H1 (cell line): ENCODE measurements at regions not wholly inside any gene's neighbourhood (a gene's known extent, or its start where the extent isn't known, plus 50 kb on each side); places are given as distances from the start of the nearest gene placed in this dataset.
"Not testable (repeated sequence)": the region's sequence is repeated elsewhere in the genome, so short reads cannot be mapped to it uniquely, and the experiment has no call there.

Experiments used
- CTCF ChIA-PET: fragments of 300-600 bp; sonication (Branson Sonifier 250); formaldehyde crosslinking; loops from one replicate; lab custom pipeline; 2021; ENCODE audit not compliant: partially characterized antibody; lab: Charles Lee
- POLR2A ChIA-PET: fragments of 300-600 bp; sonication (Branson Sonifier 250); formaldehyde crosslinking; loops from one replicate; lab custom pipeline; 2021; ENCODE audit warnings: inconsistent platforms; ENCODE audit not compliant: partially characterized antibody; lab: Charles Lee
- DNase-seq, 2 experiments: peaks; one replicate each; pipeline versions ENCODE4 v3.0.0 to v3.0.0-alpha.2; 2010 to 2022; ENCODE audit warnings: low spot score in 2 of 2, low read depth in 1 of 2, mixed read lengths in 1 of 2
- FAIRE-seq: peaks from 2 replicates; lab custom pipeline; 2011; peaks lifted over from hg19 to GRCh38; lab: Jason Lieb, UNC
- H2AFZ ChIP-seq: 2 replicates; pipeline ENCODE4 v1.8.1; 2012; ENCODE audit warnings: low read length, inconsistent platforms
- H2AK5ac ChIP-seq: 2 replicates; pipeline ENCODE4 v1.6.1; 2013; ENCODE audit warnings: low read depth, low read length
- H2BK120ac ChIP-seq: replicated peaks from 2 replicates; pipeline ENCODE3; 2013; ENCODE audit warnings: low read depth, low read length, inconsistent platforms
- H2BK12ac ChIP-seq: 2 replicates; pipeline ENCODE4 v1.6.1; 2013; ENCODE audit warnings: low read depth, low read length
- H2BK15ac ChIP-seq: 2 replicates; pipeline ENCODE4 v1.6.1; 2013; ENCODE audit warnings: low read length
- H2BK20ac ChIP-seq: 2 replicates; pipeline ENCODE4 v1.6.1; 2013; ENCODE audit warnings: low read length
- H2BK5ac ChIP-seq: 2 replicates; pipeline ENCODE4 v1.6.1; 2013; ENCODE audit warnings: low read depth, low read length
- H3K14ac ChIP-seq: 2 replicates; pipeline ENCODE4 v1.6.1; 2013; ENCODE audit warnings: inconsistent platforms; ENCODE audit not compliant: insufficient read length
- H3K18ac ChIP-seq: 2 replicates; pipeline ENCODE4 v1.6.1; 2013; ENCODE audit warnings: low read length; ENCODE audit errors: extremely low read depth
- H3K23ac ChIP-seq: 2 replicates; pipeline ENCODE4 v1.6.1; 2013; ENCODE audit warnings: inconsistent platforms; ENCODE audit not compliant: insufficient read length
- H3K23me2 ChIP-seq: 2 replicates; pipeline ENCODE4 v1.6.1; 2013; ENCODE audit warnings: low read depth, low read length
- H3K27ac ChIP-seq: 2 replicates; pipeline ENCODE4 v1.6.1; 2011; ENCODE audit warnings: low read depth, low read length, inconsistent platforms
- H3K27me3 ChIP-seq, 4 experiments: replicated peaks in 1 of 4; 1 replicate in 1 of 4; 2 replicates in 3 of 4; pipeline versions ENCODE4 v1.6.1 to v1.8.1; 2011 to 2013; ENCODE audit warnings: low read length in 3 of 4, mild to moderate bottlenecking in 3 of 4, inconsistent platforms in 2 of 4, mixed read lengths in 2 of 4, moderate library complexity in 1 of 4; ENCODE audit not compliant: control insufficient read depth in 3 of 4, insufficient read depth in 3 of 4; ENCODE audit errors: extremely low read depth in 1 of 4
- H3K36me3 ChIP-seq, 4 experiments: 2 replicates each; pipeline versions ENCODE4 v1.6.1 to v1.8.1; 2011 to 2013; ENCODE audit warnings: mild to moderate bottlenecking in 4 of 4, low read length in 3 of 4, moderate library complexity in 2 of 4, control low read depth in 1 of 4, inconsistent platforms in 1 of 4; ENCODE audit not compliant: insufficient read depth in 4 of 4, control insufficient read depth in 2 of 4
- H3K4ac ChIP-seq: replicated peaks from 2 replicates; pipeline ENCODE3; 2013; ENCODE audit warnings: low read length, low read depth, mixed read lengths, inconsistent platforms; ENCODE audit not compliant: insufficient read length
- H3K4me1 ChIP-seq, 4 experiments: replicated peaks in 1 of 4; 1 replicate in 1 of 4; 2 replicates in 3 of 4; pipeline versions ENCODE4 v1.6.1 to v1.8.1; 2011 to 2013; ENCODE audit warnings: low read length in 3 of 4, inconsistent platforms in 2 of 4, mixed read lengths in 1 of 4; ENCODE audit not compliant: insufficient read depth in 4 of 4, control insufficient read depth in 3 of 4
- H3K4me2 ChIP-seq, 2 experiments: 2 replicates each; pipeline versions ENCODE4 v1.6.1 to v1.8.1; 2011 to 2013; ENCODE audit warnings: low read depth in 2 of 2, low read length in 2 of 2, control low read depth in 1 of 2, inconsistent platforms in 1 of 2, mild to moderate bottlenecking in 1 of 2; ENCODE audit not compliant: insufficient read depth in 1 of 2
- H3K4me3 ChIP-seq, 4 experiments: fragments of 200-600, 300-600 bp in 1 of 4; sonication (generic), shearing (Covaris generic), sonication (Bioruptor Twin) in 1 of 4; 2 replicates each; pipeline versions ENCODE4 v1.5.1 to v1.8.1; 2011 to 2016; ENCODE audit warnings: low read length in 4 of 4, low read depth in 3 of 4, control low read depth in 2 of 4, inconsistent platforms in 2 of 4, mild to moderate bottlenecking in 2 of 4, mixed read lengths in 1 of 4, moderate library complexity in 1 of 4; ENCODE audit not compliant: insufficient read depth in 2 of 4; ENCODE audit errors: extremely low read depth in 1 of 4
- H3K56ac ChIP-seq: replicated peaks from 2 replicates; pipeline ENCODE3; 2013; ENCODE audit warnings: low read depth, mild to moderate bottlenecking, mixed read lengths, low read length, inconsistent platforms; ENCODE audit not compliant: insufficient read length
- H3K79me1 ChIP-seq: 2 replicates; pipeline ENCODE4 v1.6.1; 2013; ENCODE audit warnings: low read depth, low read length, control low read depth
- H3K79me2 ChIP-seq, 2 experiments: 2 replicates each; pipeline versions ENCODE4 v1.6.1 to v1.8.1; 2012 to 2013; ENCODE audit warnings: low read length in 2 of 2, mild to moderate bottlenecking in 2 of 2, inconsistent platforms in 1 of 2; ENCODE audit not compliant: insufficient read depth in 2 of 2, control insufficient read depth in 1 of 2
- H3K9ac ChIP-seq, 4 experiments: replicated peaks in 1 of 4; 1 replicate in 1 of 4; 2 replicates in 3 of 4; pipeline versions ENCODE4 v1.6.1 to v1.8.1; 2011 to 2013; ENCODE audit warnings: low read depth in 3 of 4, low read length in 3 of 4, control low read depth in 2 of 4, mild to moderate bottlenecking in 2 of 4, moderate library complexity in 2 of 4, inconsistent platforms in 1 of 4; ENCODE audit errors: extremely low read depth in 1 of 4
- H3K9me3 ChIP-seq, 2 experiments: 2 replicates each; pipeline versions ENCODE4 v1.6.1 to v1.8.1; 2012 to 2013; ENCODE audit warnings: mild to moderate bottlenecking in 2 of 2, moderate library complexity in 2 of 2, control low read depth in 1 of 2, inconsistent platforms in 1 of 2, low read depth in 1 of 2, low read length in 1 of 2, mixed read lengths in 1 of 2; ENCODE audit not compliant: insufficient read depth in 2 of 2
- H4K20me1 ChIP-seq, 2 experiments: replicated peaks in 1 of 2; 2 replicates each; pipeline versions ENCODE3 to v1.8.1; 2011 to 2013; ENCODE audit warnings: inconsistent platforms in 2 of 2, low read length in 2 of 2, mild to moderate bottlenecking in 1 of 2; ENCODE audit not compliant: insufficient read depth in 2 of 2, control insufficient read depth in 1 of 2
- H4K5ac ChIP-seq: 2 replicates; pipeline ENCODE4 v1.6.1; 2013; ENCODE audit warnings: low read length, low read depth, mixed read lengths, inconsistent platforms; ENCODE audit not compliant: insufficient read length
- H4K8ac ChIP-seq: 2 replicates; pipeline ENCODE4 v1.8.0; 2013; ENCODE audit warnings: mild to moderate bottlenecking, moderate library complexity, low read length, inconsistent platforms; ENCODE audit not compliant: insufficient read depth; ENCODE audit errors: extremely low read depth
- H4K91ac ChIP-seq: replicated peaks from 2 replicates; pipeline ENCODE3; 2013; ENCODE audit warnings: low read length, mixed read lengths, inconsistent platforms; ENCODE audit not compliant: insufficient read length
- WGBS, 2 experiments: shearing (Covaris generic) in 1 of 2; methylation state at CpG; one replicate each; pipeline versions ENCODE4 v1.1.6 to v1.1.7; 2013 to 2015; ENCODE audit warnings: low lambda C conversion rate in 2 of 2, mixed read lengths in 2 of 2, inconsistent platforms in 1 of 2, low coverage in 1 of 2, missing lambda C conversion rate in 1 of 2; ENCODE audit not compliant: insufficient replicate concordance in 2 of 2, insufficient coverage in 1 of 2, insufficient read length in 1 of 2; ENCODE audit errors: extremely low coverage in 1 of 2, missing lambda C conversion rate in 1 of 2; 5-methylcytosine and 5-hydroxymethylcytosine counted together

GRCh38 chr10:130718744-130719447 lies 582.7 kb downstream of the GLRX3 start:
- H4K8ac ChIP-seq, POLR2A ChIA-PET, H3K27ac ChIP-seq, H4K20me1 ChIP-seq, H4K5ac ChIP-seq, H3K4ac ChIP-seq, H3K79me2 ChIP-seq, H3K14ac ChIP-seq, H2BK20ac ChIP-seq, H2AFZ ChIP-seq, FAIRE-seq, H3K56ac ChIP-seq, H3K4me3 ChIP-seq, H3K27me3 ChIP-seq, H2BK5ac ChIP-seq, H3K79me1 ChIP-seq, H3K23ac ChIP-seq, H3K4me1 ChIP-seq, H3K9me3 ChIP-seq, H2AK5ac ChIP-seq, H3K9ac ChIP-seq, H3K4me2 ChIP-seq, H2BK15ac ChIP-seq, H4K91ac ChIP-seq, H3K18ac ChIP-seq, DNase-seq, H3K23me2 ChIP-seq, H2BK120ac ChIP-seq, H2BK12ac ChIP-seq, H3K36me3 ChIP-seq: not testable (repeated sequence)
- WGBS, 2 experiments = 84% methylated on average over 8 of the region's 9 CpGs; no CpG with 5 or more reads in 1 of the 2 experiments
- CTCF ChIA-PET = interaction anchor here (1.0 to 2.7 kb wide), 3 partner anchors 11 to 101 kb away, joined by 3 to 9 read pairs (median 4); no protein-coding TSS in a partner anchor
